CD14-positive monocyte (primary cell): ENCODE measurements at regions not wholly inside any gene's neighbourhood (a gene's known extent, or its start where the extent isn't known, plus 50 kb on each side); places are given as distances from the start of the nearest gene placed in this dataset.

Experiments used
- DNase-seq, 3 donors: peaks; one replicate each; pipeline ENCODE4 v3.0.0-alpha.2; 2011 to 2022
- H2AFZ ChIP-seq: 2 replicates; pipeline ENCODE4 v1.6.0; 2012; ENCODE audit warnings: mild to moderate bottlenecking, low read depth, low read length, inconsistent platforms; ENCODE audit not compliant: insufficient read depth, poor library complexity, severe bottlenecking
- H3K27ac ChIP-seq, 2 donors: 1 replicate in 1 of 2; 2 replicates in 1 of 2; pipeline ENCODE4 v1.5.1; 2012 to 2013; ENCODE audit warnings: low read length in 2 of 2, control low read depth in 1 of 2, inconsistent platforms in 1 of 2, low read depth in 1 of 2, mild to moderate bottlenecking in 1 of 2
- H3K27me3 ChIP-seq, 2 donors: one replicate each; pipeline versions ENCODE4 v1.6.0 to v1.6.1; 2011 to 2013; ENCODE audit warnings: low read length in 2 of 2; ENCODE audit not compliant: control insufficient read depth in 2 of 2, insufficient read depth in 2 of 2
- H3K36me3 ChIP-seq, 2 donors: replicated peaks in 1 of 2; 1 replicate in 1 of 2; 2 replicates in 1 of 2; pipeline versions ENCODE4 v1.5.1 to v1.6.1; 2012 to 2013; ENCODE audit warnings: low read length in 2 of 2, control low read depth in 1 of 2, inconsistent platforms in 1 of 2, mild to moderate bottlenecking in 1 of 2; ENCODE audit not compliant: insufficient read depth in 2 of 2, control insufficient read depth in 1 of 2
- H3K4me1 ChIP-seq, 2 donors: 1 replicate in 1 of 2; 2 replicates in 1 of 2; pipeline versions ENCODE4 v1.5.1 to v1.6.1; 2012 to 2013; ENCODE audit warnings: low read length in 2 of 2, control low read depth in 1 of 2, inconsistent platforms in 1 of 2, mild to moderate bottlenecking in 1 of 2, moderate library complexity in 1 of 2; ENCODE audit not compliant: insufficient read depth in 2 of 2, control insufficient read depth in 1 of 2
- H3K4me2 ChIP-seq: replicated peaks from 2 replicates; pipeline ENCODE3; 2012; ENCODE audit warnings: low read length, moderate library complexity, mild to moderate bottlenecking; ENCODE audit not compliant: poor library complexity, severe bottlenecking; ENCODE audit errors: extremely low read depth
- H3K4me3 ChIP-seq, 3 experiments: fragments of 200-600 bp in 1 of 3; sonication (generic) in 1 of 3; replicated peaks in 1 of 3; 1 replicate in 2 of 3; 2 replicates in 1 of 3; pipeline ENCODE4 v1.5.1; 2011 to 2013; ENCODE audit warnings: low read length in 3 of 3, mild to moderate bottlenecking in 3 of 3, control low read depth in 2 of 3, low read depth in 2 of 3, inconsistent platforms in 1 of 3, moderate library complexity in 1 of 3
- H3K79me2 ChIP-seq: 2 replicates; pipeline ENCODE4 v1.6.0; 2012; ENCODE audit warnings: mild to moderate bottlenecking, control low read depth, inconsistent platforms, low read length, moderate library complexity; ENCODE audit not compliant: insufficient read depth
- H3K9ac ChIP-seq: 2 replicates; pipeline ENCODE4 v1.6.0; 2017; ENCODE audit warnings: low read length, mild to moderate bottlenecking; ENCODE audit not compliant: insufficient read depth, poor library complexity, severe bottlenecking
- H3K9me3 ChIP-seq, 2 donors: replicated peaks in 1 of 2; 1 replicate in 1 of 2; 2 replicates in 1 of 2; pipeline versions ENCODE4 v1.5.1 to v1.6.1; 2012 to 2013; ENCODE audit warnings: low read length in 2 of 2, control low read depth in 1 of 2; ENCODE audit not compliant: control insufficient read depth in 1 of 2, insufficient read depth in 1 of 2
- H4K20me1 ChIP-seq: 2 replicates; pipeline ENCODE4 v1.6.0; 2012; ENCODE audit warnings: mild to moderate bottlenecking, low read length, control low read depth, moderate library complexity; ENCODE audit not compliant: insufficient read depth
- H3K27ac Mint-ChIP-seq, 7 donors: one replicate each; pipeline ENCODE4 v1.8.0; 2020; ENCODE audit warnings: mild to moderate bottlenecking in 7 of 7, mixed read lengths in 7 of 7, moderate library complexity in 6 of 7, inconsistent platforms in 2 of 7
- H3K27me3 Mint-ChIP-seq, 3 donors: one replicate each; pipeline ENCODE4 v1.8.0; 2021 to 2022; ENCODE audit warnings: low read depth in 3 of 3, mild to moderate bottlenecking in 3 of 3, mixed read lengths in 3 of 3, moderate library complexity in 3 of 3, inconsistent platforms in 1 of 3
- H3K36me3 Mint-ChIP-seq, 2 donors: one replicate each; pipeline ENCODE4 v1.8.0; 2020; ENCODE audit warnings: mixed read lengths in 2 of 2, inconsistent platforms in 1 of 2, mild to moderate bottlenecking in 1 of 2
- H3K4me1 Mint-ChIP-seq: one replicate; pipeline ENCODE4 v1.8.0; 2020; ENCODE audit warnings: mild to moderate bottlenecking, mixed read lengths
- H3K4me3 Mint-ChIP-seq, 2 donors: one replicate each; pipeline ENCODE4 v1.8.0; 2020; ENCODE audit warnings: mild to moderate bottlenecking in 2 of 2, mixed read lengths in 2 of 2, moderate library complexity in 1 of 2
- H3K9me3 Mint-ChIP-seq, 7 donors: one replicate each; pipeline ENCODE4 v1.8.0; 2020 to 2022; ENCODE audit warnings: mixed read lengths in 7 of 7, mild to moderate bottlenecking in 6 of 7, moderate library complexity in 6 of 7, inconsistent platforms in 2 of 7
- CTCF ChIP-seq: fragments of 200-600 bp; IDR thresholded peaks from one replicate; pipeline ENCODE4 v1.8.0; 2022; ENCODE audit warnings: antibody characterized with exemption, mild to moderate bottlenecking
- WGBS: methylation state at CpG from one replicate; pipeline ENCODE4 v1.1.5; 2013; ENCODE audit warnings: missing lambda C conversion rate; ENCODE audit not compliant: insufficient coverage; 5-methylcytosine and 5-hydroxymethylcytosine counted together
- intact Hi-C, 2 donors: fragments of 100-400 bp; cut with micrococcal nuclease; formaldehyde crosslinking; loops; one replicate each; pipeline versions ENCODE4 v1.15.0 to v1.15.1; 2023

- no peak overlapping the region for H3K4me3 Mint-ChIP-seq
- H3K4me1 Mint-ChIP-seq: no peaks in the 10 kb centered on the region
- Histone ChIP-seq H3K4me1 (no peaks in the 10 kb centered on the region), H3K9ac (no peak overlapping the region), H3K36me3 (no peaks in the 10 kb centered on the region), H3K4me2 (no peak overlapping the region), H3K9me3 (no peaks in the 10 kb centered on the region), H4K20me1 (no peaks in the 10 kb centered on the region), H3K27ac (no peak overlapping the region), H2AFZ (no peak overlapping the region), H3K27me3 (no peaks in the 10 kb centered on the region), H3K4me3 (no peak overlapping the region), H3K79me2 (no peaks in the 10 kb centered on the region)
- no peak for DNase-seq
- H3K9me3 Mint-ChIP-seq: peaks cover 0 to 3% (median 0%) of the 10 kb centered on the region in 7 donors
- intact Hi-C loops: no loop called here
- H3K36me3 Mint-ChIP-seq: no peaks in the 10 kb centered on the region
- peaks cover 0 to 3% (median 1%) of the 10 kb centered on the region in 3 donors for H3K27me3 Mint-ChIP-seq
- WGBS: no CpG with 5 or more reads among the region's 1 CpG
- no peak for TF ChIP-seq CTCF
- no peak overlapping the region for H3K27ac Mint-ChIP-seq
Observed at GRCh38 chr14:71799841-71800240, 132.4 kb upstream of the RGS6 start.

GRCh38 chr14:71800878-71801277 is 131.4 kb upstream of the RGS6 start:
- 100% methylated on average over 1 of the region's 4 CpGs for WGBS
- intact Hi-C loops: no loop called here

More at GRCh38 chr14:71800878-71801277, 131.4 kb upstream of the RGS6 start:
- no peak overlapping the region for H3K4me3 ChIP-seq
- Mint-ChIP-seq H3K4me3 (no peak overlapping the region), H3K27ac (no peak overlapping the region), H3K9me3 (peaks cover 0 to 3% (median 0%) of the 10 kb centered on the region in 7 donors), H3K36me3 (no peaks in the 10 kb centered on the region), H3K27me3 (peaks cover 0 to 1% (median 1%) of the 10 kb centered on the region in 3 donors), H3K4me1 (no peaks in the 10 kb centered on the region)
- H3K9ac ChIP-seq: no peak overlapping the region
- H4K20me1 ChIP-seq: no peaks in the 10 kb centered on the region
- no peaks in the 10 kb centered on the region for H3K9me3 ChIP-seq
- no peaks in the 10 kb centered on the region for H3K36me3 ChIP-seq
- no peaks in the 10 kb centered on the region for H3K27me3 ChIP-seq
- H3K27ac ChIP-seq: no peak overlapping the region
- no peaks in the 10 kb centered on the region for H3K79me2 ChIP-seq
- H3K4me1 ChIP-seq: no peaks in the 10 kb centered on the region
- no peak overlapping the region for H3K4me2 ChIP-seq
- no peak for TF ChIP-seq CTCF
- H2AFZ ChIP-seq: no peak overlapping the region
- DNase-seq: no peak
